22Rv1 (cell line): ENCODE measurements at regions not wholly inside any gene's neighbourhood (a gene's known extent, or its start where the extent isn't known, plus 50 kb on each side); places are given as distances from the start of the nearest gene placed in this dataset.

Experiments
- CTCF ChIP-seq: fragments of 450-650 bp; IDR thresholded peaks from 2 replicates; pipeline ENCODE4 v1.5.1; 2017; ENCODE audit warnings: mild to moderate bottlenecking
- ZFX ChIP-seq: fragments of 450-650 bp; IDR thresholded peaks from 2 replicates; pipeline ENCODE4 v1.6.1; 2017; ENCODE audit warnings: antibody characterized with exemption, borderline replicate concordance

GRCh38 chr9:1386420-1386819, 336.3 kb downstream of the DMRT2 start:
- TF ChIP-seq CTCF: no peak
- no peak for TF ChIP-seq ZFX
